Left lung (tissue), 4 donors: ENCODE measurements at regions not wholly inside any gene's neighbourhood (a gene's known extent, or its start where the extent isn't known, plus 50 kb on each side); places are given as distances from the start of the nearest gene placed in this dataset.

Experiments
- ATAC-seq: fragments of 200-7000 bp; cut with Tn5 transposase; one replicate; pipeline ENCODE4 v1.9.1; 2020; ENCODE audit warnings: moderate library complexity
- DNase-seq, 4 donors: peaks; one replicate each; pipeline ENCODE4 v3.0.0-alpha.2; 2013 to 2020
- H3K27ac ChIP-seq, 2 donors: fragments of 200-600 bp; sonication (generic) in 1 of 2; one replicate each; pipeline versions ENCODE4 v1.5.0 to v1.8.0; 2020 to 2021
- H3K27me3 ChIP-seq, 2 donors: fragments of 200-600 bp; sonication (generic) in 1 of 2; one replicate each; pipeline versions ENCODE4 v1.5.0 to v1.8.0; 2020 to 2021
- H3K36me3 ChIP-seq, 2 donors: fragments of 200-600 bp; sonication (generic) in 1 of 2; one replicate each; pipeline versions ENCODE4 v1.5.0 to v1.8.0; 2020 to 2021
- H3K4me1 ChIP-seq, 2 donors: fragments of 200-600 bp; one replicate each; pipeline ENCODE4 v1.8.0; 2021
- H3K4me3 ChIP-seq, 2 donors: fragments of 200-600 bp; sonication (generic) in 1 of 2; one replicate each; pipeline versions ENCODE4 v1.5.0 to v1.8.0; 2020 to 2021; ENCODE audit warnings: mild to moderate bottlenecking in 1 of 2
- H3K9me3 ChIP-seq, 2 donors: fragments of 200-600 bp; sonication (generic) in 1 of 2; one replicate each; pipeline versions ENCODE4 v1.5.0 to v1.8.0; 2020 to 2021
- intact Hi-C, 2 donors: fragments of 100-400 bp; cut with DNase I; formaldehyde crosslinking; loops; one replicate each; pipeline versions ENCODE4 v1.11.2 to v1.14.2; 2022
- TF ChIP-seq, protein P1 (sequence below), 2 donors: fragments of 200-600 bp; sonication (generic) in 1 of 2; IDR thresholded peaks; one replicate each; pipeline versions ENCODE4 v1.5.0 to v1.8.0; 2021; ENCODE audit warnings: antibody characterized with exemption in 2 of 2
- donor health status: DM: no; HTN: yes; CAD: no.
- donor health status: DM: no; HTN: no; CAD: no.

DNA sequence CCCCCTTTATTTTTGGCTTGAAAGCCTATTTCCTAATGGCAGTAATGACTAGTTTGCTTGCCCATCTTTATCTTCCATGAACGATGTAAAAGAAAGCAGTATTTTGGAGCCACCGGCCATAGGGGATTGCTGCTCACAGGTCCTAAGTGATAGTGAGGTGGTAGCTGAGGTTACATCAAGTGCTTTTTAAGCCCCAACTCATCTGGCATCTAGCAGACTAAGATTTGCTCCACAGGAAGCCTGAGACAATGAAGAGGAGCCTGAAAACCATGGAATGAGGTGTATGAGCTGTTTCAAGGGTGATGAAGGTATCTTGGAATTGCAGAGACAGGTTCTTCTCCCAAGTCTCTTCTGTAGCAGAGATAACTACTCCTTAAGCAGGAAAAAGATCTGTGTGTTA is 496.3 kb downstream of the XPNPEP1 start:
- intact Hi-C loops = no loop called here
- Histone ChIP-seq H3K4me3 (no peak overlapping the region), H3K9me3 (no peaks in the 10 kb centered on the region), H3K4me1 (no peaks in the 10 kb centered on the region), H3K36me3 (no peaks in the 10 kb centered on the region), H3K27me3 (no peaks in the 10 kb centered on the region), H3K27ac (no peak overlapping the region)
- ATAC-seq (no peak), DNase-seq (no peak)
- TF ChIP-seq, protein P1, sequence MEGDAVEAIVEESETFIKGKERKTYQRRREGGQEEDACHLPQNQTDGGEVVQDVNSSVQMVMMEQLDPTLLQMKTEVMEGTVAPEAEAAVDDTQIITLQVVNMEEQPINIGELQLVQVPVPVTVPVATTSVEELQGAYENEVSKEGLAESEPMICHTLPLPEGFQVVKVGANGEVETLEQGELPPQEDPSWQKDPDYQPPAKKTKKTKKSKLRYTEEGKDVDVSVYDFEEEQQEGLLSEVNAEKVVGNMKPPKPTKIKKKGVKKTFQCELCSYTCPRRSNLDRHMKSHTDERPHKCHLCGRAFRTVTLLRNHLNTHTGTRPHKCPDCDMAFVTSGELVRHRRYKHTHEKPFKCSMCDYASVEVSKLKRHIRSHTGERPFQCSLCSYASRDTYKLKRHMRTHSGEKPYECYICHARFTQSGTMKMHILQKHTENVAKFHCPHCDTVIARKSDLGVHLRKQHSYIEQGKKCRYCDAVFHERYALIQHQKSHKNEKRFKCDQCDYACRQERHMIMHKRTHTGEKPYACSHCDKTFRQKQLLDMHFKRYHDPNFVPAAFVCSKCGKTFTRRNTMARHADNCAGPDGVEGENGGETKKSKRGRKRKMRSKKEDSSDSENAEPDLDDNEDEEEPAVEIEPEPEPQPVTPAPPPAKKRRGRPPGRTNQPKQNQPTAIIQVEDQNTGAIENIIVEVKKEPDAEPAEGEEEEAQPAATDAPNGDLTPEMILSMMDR (IDR thresholded peaks at IDR 0.05) = no peak

DNA sequence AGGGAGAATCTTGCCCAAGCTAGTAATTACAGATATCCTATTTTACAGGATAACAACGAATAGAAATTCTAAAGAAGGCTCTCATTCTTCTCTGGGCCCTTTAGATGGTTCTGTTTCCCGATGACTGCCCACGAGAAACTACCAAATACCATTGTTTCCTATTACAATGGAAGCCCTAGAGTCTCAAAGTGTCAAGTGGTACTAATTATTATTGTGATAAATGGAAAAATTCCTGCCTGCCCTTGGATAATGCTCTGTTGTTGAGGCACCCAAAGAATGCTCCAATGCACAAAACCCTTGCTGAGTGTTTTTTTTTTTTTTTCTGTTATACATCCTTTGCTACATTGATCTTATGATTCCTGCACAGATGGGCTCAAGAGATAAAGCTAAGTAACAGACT is 504.5 kb downstream of the XPNPEP1 start:
- ATAC-seq (no peak), DNase-seq (no peak)
- TF ChIP-seq, protein P1 (IDR thresholded peaks at IDR 0.05) = no peak
- intact Hi-C loops = no loop called here
- no peaks in the 10 kb centered on the region for H3K9me3 ChIP-seq
- no peaks in the 10 kb centered on the region for H3K27me3 ChIP-seq
- H3K36me3 ChIP-seq = no peaks in the 10 kb centered on the region
- no peak overlapping the region for H3K4me3 ChIP-seq
- H3K27ac ChIP-seq = no peak overlapping the region
- H3K4me1 ChIP-seq = no peaks in the 10 kb centered on the region

DNA sequence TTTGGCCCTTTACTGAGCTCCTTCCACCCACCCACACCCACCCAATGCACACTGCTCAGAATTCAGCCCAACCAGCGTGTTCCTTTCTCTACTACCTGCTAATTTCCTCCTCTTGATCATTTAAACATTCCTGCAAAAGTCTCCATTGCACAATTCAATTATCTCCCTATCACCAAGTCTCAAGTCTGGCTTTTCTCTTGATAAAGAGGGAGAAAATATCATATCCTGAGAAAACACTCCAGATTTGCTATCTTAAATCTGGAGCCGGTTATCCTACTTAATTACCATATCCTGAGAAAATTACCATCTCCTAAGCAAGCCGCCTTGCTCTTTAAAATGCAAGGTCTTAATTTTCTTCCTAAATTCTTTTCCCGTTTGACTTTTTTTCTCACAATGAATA is 505.5 kb downstream of the XPNPEP1 start:
- intact Hi-C loops = no loop called here
- ATAC-seq (no peak), DNase-seq (no peak)
- Histone ChIP-seq H3K27me3 (no peaks in the 10 kb centered on the region), H3K4me3 (no peak overlapping the region), H3K4me1 (no peaks in the 10 kb centered on the region), H3K9me3 (no peaks in the 10 kb centered on the region), H3K36me3 (no peaks in the 10 kb centered on the region), H3K27ac (no peak overlapping the region)
- TF ChIP-seq, protein P1 (IDR thresholded peaks at IDR 0.05) = no peak

DNA sequence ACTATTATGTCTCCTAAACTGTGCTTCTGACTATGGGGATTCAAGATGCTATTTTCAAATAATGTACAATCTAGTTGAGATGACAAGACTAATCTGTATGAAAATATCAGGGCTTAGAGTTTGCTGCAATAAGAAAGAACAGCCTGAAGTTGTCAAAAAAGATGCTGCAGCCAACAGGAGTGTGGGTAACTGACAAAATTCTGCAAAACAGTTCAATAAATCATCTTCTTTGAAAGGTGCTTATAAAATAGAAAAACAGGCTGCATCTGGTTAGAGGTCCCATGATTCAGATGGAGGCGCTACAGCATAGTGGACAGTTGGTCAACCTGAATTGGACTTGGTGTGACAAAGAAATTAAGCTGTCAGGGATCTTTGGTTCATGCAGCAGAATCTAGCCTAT is 511.0 kb downstream of the XPNPEP1 start:
- H3K27ac ChIP-seq = no peak overlapping the region
- TF ChIP-seq, protein P1 (IDR thresholded peaks at IDR 0.05) = no peak
- intact Hi-C loops = no loop called here

DNA sequence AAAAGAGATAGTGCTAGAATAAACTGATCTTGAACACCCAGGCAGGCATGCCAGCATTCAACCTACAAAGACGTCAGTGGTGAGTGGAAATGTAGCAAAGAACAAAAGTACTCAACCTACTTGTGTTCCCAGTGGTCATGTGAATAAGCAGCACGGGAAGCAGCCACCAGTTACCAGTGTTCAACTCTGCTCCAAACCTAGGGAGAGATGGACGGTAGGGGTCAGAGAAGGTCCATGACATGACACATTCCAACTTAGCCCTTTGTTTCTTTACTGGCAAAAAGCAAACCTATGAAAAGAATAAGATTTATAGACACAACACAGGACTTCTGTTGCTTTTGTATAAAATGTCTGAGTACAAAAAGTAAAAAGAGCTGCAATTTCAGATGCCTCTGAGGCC is 511.4 kb downstream of the XPNPEP1 start:
- no peak for ATAC-seq
- intact Hi-C loops = no loop called here
- Histone ChIP-seq H3K36me3 (no peaks in the 10 kb centered on the region), H3K9me3 (no peaks in the 10 kb centered on the region), H3K4me1 (no peaks in the 10 kb centered on the region), H3K4me3 (no peak overlapping the region), H3K27me3 (no peaks in the 10 kb centered on the region), H3K27ac (no peak overlapping the region)
- TF ChIP-seq, protein P1 (IDR thresholded peaks at IDR 0.05) = no peak
- DNase-seq = no peak

More for the DNA sequence above, 511.0 kb downstream of the XPNPEP1 start:
- H3K9me3 ChIP-seq = no peaks in the 10 kb centered on the region
- H3K36me3 ChIP-seq = no peaks in the 10 kb centered on the region
- no peak overlapping the region for H3K4me3 ChIP-seq
- no peaks in the 10 kb centered on the region for H3K27me3 ChIP-seq
- no peaks in the 10 kb centered on the region for H3K4me1 ChIP-seq
- DNase-seq (no peak), ATAC-seq (no peak)
